ENCODE measurements at regions not wholly inside any gene's neighbourhood (a gene's known extent, or its start where the extent isn't known, plus 50 kb on each side); places are given as distances from the start of the nearest gene placed in this dataset.

DNA sequence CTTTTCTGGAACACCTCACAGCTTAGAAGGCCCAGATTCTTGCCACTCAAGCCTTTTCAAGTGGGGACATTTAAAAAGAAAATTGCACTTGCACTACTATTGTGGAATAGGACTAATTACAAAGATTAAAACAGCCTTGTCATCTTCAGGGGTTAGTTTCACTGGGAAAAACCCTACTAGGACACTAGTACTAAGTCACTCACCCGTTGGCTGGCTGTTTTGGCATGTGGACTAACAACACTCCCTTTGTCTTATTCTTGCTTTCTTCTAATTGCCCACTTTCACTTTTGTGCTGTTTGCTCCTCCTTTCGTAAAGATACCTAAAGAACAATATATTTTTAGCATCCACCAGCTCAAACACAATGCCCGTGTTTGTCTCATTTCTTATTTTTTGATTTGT lies 200.9 kb upstream of the MID1 start:
- no peak for DNase-seq

GRCh38 chrX:10828036-10828435 lies 207.7 kb upstream of the MID1 start:
- no peak for DNase-seq

DNA sequence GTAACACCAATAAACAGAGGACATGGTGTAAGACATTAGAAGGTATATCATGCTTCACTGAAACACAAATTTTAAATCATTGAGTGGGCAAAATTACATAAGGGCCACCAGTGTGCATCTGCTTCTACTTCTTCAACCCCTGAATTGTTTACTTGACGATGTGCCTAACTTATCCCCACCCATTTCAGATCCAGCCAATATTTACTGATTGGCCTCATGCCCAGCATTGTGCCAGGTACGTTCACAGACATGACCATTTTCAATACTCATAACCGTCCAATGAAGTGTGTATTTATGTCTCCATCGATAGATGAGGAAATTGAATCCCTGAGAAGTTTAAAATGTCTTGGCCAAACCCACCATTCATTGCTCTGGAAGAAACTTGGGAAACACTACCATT lies 208.3 kb upstream of the MID1 start:
- DNase-seq, result no peak

DNA sequence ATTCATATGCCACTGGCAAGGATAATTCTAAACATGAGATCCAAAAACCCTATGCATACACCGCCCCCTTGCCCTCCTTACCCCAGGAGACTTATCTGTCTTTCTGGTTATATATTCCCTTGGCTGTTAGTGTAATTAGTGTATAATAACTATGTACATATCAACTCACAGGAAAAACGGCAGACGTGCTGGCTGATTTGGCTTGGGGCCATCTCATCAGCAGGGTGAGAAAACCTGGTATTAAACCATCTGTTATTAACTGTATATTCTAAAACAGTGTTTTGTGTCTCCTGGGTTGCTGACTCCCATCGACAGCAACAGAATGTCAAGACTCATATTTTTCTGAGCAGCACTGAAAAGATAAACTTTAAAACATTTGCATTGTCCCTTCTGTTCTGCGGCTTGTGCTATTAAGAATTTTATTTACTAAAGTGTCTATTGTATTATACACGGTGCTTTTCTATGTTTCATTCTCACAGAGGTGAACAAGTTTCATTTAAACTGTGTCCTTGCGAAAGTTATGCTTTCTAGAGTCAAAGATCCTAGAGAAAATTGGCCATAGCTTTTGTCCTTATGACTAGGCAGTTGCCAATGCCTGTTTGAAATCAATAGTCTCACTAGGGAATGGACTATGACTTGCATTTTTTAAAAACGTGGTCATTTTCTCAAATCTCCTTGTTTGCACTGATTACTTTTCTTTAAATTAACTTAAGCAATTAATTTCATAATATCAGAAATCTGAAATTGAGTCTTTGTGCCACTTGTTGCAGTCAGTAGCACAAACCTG lies 211.5 kb upstream of the MID1 start:
- no peak for DNase-seq

DNA sequence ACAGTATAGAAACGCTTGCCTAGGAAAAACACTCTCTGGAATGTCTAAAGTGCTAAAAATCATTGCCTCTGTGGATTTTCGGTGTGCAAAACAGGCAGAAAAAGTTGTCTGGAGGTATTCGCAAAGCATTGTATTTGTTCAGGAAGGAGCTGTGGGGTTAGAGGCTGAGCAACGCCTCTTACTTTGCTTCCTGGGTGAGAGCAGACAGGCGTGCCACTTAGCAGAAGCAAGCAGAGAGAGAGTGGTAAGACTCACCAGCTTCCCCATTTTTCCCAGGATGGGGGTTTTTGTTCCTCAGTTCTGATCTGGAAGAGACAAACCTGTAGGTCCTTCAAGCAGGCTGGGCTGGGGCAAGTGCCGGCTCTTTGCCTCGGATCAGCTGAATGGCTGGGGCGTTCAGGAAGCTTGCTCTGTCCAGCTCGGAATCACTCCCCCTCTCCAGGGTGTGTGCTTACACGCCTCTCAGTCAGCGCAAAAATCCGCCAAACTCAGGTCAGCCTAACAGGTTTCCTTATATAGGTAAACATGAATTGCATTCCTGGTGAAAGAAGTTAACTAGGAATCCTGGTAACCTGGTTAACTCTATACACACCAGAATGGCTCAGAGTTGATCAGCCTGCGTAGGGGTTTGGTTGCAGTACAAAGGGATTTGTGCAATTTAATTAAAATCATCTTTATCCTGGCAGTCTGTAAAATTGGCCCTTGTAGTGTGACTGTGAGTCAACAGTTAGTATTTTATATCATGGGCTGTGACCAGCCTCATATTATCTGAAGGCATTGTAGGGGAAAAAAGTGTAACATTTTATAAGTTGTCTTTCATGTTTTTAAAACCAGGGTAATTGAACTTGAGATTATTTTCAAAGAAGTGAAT lies 213.1 kb upstream of the MID1 start:
- no peak for DNase-seq

- DNase-seq, result no peak
These were observed 221.2 kb upstream of the MID1 start for GRCh38 chrX:10841579-10841978.

DNA sequence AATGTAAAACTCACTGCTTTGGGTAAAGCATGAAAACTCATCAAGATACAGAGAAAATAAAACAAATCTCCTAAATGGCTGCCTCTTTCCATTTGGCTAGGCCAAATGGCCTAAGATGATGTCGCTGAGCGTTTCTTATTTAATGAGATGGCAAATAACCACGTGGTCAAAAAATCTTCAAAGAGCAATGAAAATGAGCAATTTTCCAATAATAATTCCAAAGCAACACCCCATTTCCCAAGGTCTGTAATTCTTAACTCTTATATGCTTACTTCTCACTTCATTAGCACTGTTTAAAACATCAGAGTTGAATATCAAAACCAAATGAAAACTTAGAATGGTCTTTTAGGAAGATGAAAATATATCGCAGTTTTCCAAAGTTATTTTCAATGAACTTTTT lies 222.3 kb upstream of the MID1 start:
- DNase-seq, result no peak

DNA sequence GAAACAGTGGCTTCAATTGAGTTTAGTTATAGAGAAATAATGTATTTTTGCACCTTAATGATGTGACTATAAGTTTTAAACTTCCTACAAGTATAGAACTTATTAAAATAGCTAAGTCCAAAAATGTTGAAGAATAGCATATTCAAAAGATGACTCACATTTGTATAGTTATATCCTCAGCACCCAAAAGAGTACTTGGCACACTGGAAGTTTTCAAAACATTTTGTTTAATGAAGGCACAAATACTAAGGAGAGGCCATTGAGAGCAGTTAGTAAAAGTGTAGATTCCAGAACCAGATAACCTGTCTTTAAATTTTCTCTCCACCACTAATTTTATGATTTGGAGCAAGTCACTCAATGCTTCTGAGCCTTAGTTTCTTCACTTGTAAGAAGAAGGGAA lies 226.9 kb upstream of the MID1 start:
- DNase-seq, result no peak

- no peak for DNase-seq
These were observed 231.4 kb upstream of the MID1 start for GRCh38 chrX:10851809-10852208.

DNA sequence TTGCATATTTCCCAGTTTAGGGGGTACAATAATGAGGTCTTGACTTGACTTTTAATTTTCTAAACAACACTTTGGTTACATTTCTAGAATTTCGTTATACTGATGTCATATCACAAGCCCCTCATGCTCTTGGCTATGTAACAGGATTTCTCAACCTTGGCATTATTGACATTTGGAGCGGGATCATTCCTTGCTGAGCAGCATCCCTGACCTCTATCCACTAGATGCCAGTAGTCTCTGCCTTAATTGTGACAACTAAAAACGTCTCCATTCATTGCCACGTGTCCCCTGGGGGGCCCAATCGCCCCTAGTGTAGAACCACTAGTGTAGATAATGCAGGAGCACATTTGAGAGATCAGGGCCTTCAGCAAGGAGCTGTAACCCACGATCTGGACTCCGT lies 234.2 kb upstream of the MID1 start:
- no peak for DNase-seq

DNA sequence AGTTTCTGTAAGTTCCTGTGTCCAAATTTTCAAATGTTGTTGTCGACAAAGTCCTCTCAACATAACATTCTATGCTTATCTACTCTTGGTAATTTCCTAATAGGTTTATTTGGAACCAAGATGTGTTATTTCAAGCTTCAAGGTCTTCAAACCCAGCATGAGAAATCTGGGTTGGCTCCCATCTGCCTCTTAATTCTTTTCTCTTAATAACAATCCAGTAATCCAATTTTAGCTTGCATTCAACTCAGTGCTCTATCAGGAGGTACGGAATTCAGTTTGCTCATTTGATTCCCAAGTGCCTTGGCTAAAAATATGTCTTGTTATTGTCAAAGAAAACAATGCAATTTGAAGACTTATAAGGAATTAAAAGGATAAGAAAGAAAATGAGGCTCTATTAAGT lies 235.5 kb upstream of the MID1 start:
- no peak for DNase-seq

GRCh38 chrX:10856797-10857196 lies 236.4 kb upstream of the MID1 start:
- DNase-seq, result no peak

GRCh38 chrX:10859353-10859752 lies 239.0 kb upstream of the MID1 start:
- no peak for DNase-seq

GRCh38 chrX:10875995-10876394 lies 235.1 kb upstream of the HCCS start:
- no peak for DNase-seq

DNA sequence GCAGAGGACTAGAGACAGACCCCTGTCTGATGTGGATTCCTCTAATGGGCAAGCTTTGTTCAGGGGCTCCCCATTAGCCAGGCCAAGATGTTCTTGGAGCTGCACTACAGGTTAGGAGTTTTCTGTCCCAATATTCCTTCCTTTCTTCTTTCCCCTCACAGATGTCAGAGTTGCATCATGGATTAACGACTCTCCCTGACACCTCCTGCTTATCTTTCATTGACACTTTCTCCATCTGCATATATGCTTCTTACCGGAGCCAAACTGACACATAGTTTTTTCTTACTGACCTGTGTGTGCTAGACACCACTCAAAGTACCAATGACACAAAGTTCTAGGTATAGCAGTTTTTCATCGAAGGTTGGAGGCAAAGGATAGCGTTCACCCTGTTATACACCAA lies 228.6 kb upstream of the HCCS start:
- no peak for DNase-seq

GRCh38 chrX:10884246-10884645 lies 226.9 kb upstream of the HCCS start:
- no peak for DNase-seq

GRCh38 chrX:10892621-10893225 lies 218.4 kb upstream of the HCCS start:
- no peak for DNase-seq

DNA sequence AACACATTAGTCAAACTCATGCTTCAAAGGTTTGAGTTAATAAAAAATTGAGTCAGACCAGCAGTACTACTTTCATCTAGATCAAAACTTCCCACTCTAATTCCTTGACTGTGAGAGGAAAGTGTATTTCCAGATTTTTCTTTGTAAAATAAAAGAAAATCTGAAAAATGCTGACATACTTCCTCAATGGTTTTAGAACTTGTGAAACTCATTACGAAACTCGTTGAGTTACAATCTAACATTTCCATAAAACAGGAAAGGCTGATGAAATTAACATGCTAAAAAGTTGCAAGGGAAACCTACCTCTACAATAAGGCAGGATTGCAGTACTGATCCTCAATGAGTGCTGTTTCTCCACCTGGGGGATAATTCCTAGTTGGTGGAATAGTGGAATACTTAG lies 217.8 kb upstream of the HCCS start:
- no peak for DNase-seq

- DNase-seq, result no peak
These were observed 217.2 kb upstream of the HCCS start for GRCh38 chrX:10893976-10894375.

DNA sequence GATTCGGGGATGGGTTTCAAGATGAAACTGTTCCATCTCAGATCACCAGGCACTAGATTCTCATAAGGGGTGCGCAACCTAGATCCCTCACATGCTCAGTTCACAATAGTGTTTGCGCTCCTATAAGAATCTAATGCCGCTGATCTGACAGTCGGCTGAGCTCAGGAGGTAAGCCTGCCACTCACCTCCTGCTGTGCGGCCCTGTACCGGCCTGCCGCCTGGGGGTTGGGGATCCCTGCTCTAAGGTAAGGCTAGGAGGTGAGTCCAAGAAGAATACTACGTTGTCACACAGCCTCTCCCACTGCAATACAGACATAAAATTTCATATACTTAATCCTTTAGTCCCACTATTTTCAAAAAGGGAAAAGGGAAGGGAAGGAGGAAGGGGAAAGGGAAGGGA lies 213.4 kb upstream of the HCCS start:
- no peak for DNase-seq

DNA sequence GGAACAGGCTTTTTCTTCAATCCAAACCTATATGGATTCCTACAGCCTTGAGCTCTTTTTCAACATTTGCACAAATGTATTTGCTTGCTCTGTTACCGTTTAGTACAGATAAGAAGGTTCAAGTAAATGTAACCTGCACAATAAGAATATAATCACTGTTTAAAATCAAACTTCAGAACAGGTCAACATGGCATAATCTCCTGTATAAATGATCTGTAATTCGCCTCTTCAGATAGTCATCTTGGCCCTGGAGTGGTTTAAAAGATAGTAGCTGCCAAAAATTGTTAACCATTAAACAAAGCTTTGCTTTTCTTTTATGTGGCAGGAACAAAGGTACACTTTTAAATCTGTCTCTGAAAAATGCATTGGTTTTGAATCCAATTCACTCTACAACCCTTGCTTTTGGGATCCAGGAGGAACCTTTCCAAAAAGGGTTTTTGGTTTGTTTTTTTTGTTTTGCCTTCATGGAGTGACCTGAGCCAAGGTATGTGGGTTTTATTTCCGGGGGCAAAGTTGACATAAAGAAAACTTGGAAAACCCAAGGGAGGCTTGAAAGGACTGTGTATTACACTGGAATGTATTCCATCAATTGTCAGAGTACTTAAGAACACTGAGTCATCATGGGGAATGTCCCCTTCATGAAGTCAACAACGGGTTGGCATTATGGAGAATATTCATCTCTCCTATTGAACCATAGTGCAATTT lies 210.4 kb upstream of the HCCS start:
- no peak for DNase-seq

GRCh38 chrX:10901290-10901633 lies 209.9 kb upstream of the HCCS start:
- DNase-seq, result no peak

DNA sequence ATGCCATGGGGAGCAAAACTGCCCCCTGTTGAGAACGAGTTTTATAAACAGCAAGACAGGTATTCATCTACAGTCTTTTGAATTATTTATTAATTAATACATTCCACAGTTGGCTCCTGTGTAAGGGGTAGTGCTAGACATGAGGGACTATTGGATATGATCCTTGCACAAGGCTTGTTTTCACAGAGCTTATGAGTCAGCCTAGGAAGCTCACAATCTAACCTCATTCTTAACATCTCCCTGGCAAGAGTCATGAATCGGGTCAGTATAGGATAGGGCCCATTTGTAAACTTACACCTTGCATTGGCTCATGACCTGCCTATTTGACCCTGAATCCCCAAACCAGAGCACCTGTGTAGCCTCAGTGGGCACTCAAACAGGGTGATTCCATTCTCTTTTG lies 209.1 kb upstream of the HCCS start:
- no peak for DNase-seq

DNA sequence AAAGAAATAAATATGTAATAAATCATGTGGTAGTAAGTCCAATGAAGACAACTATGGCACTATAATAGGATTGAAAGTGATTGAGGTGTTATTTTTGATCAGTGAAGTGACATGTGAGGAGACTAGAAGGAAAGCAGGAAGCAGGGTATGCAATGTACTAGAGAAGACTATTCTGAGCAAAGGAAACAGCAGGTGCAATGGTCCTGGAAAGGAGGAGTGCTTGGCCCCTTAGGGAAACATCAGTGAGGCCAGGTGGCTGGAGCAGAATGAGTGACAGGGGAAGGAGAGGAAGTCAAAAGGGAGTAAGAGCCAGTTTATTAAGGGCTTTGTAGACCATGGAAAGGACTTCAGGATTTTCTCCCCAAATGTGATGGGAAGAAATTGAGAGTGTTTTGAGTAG lies 207.6 kb upstream of the HCCS start:
- DNase-seq, result no peak

Measured in activated CD8-positive, alpha-beta memory T cell treated with anti-CD3 and anti-CD28 coated beads, Interleukin-2, amount 50 U/mL, for 4 hours (primary cell).